ENCODE measurements at regions not wholly inside any gene's neighbourhood (a gene's known extent, or its start where the extent isn't known, plus 50 kb on each side); places are given as distances from the start of the nearest gene placed in this dataset.
A peak's percentile ranks its signal among the peaks of the same experiment; 100 is the strongest.

GRCh38 chr11:42598341-42598740, 713.5 kb upstream of the API5 start:
- no peak for DNase-seq (ENCODE audit: low read depth)

- no peak for DNase-seq (ENCODE audit: low read depth)
These were observed 691.0 kb upstream of the API5 start for GRCh38 chr11:42620796-42621195.

- no peak for DNase-seq (ENCODE audit: low read depth)
These were observed 685.8 kb upstream of the API5 start for GRCh38 chr11:42625757-42626665.

GRCh38 chr11:42631220-42631843, 680.5 kb upstream of the API5 start:
- no peak for DNase-seq (ENCODE audit: low read depth)

- DNase-seq (ENCODE audit: low read depth): no peak
These were observed 664.8 kb upstream of the API5 start for GRCh38 chr11:42646959-42647358.

- DNase-seq (ENCODE audit: low read depth): no peak
These were observed 663.8 kb upstream of the API5 start for GRCh38 chr11:42647993-42648392.

GRCh38 chr11:42651621-42652020, 660.2 kb upstream of the API5 start:
- no peak for DNase-seq (ENCODE audit: low read depth)

GRCh38 chr11:42657169-42657568, 654.6 kb upstream of the API5 start:
- no peak for DNase-seq (ENCODE audit: low read depth)

- no peak for DNase-seq (ENCODE audit: low read depth)
These were observed 649.9 kb upstream of the API5 start for GRCh38 chr11:42661942-42662341.

GRCh38 chr11:42669248-42669976, 642.4 kb upstream of the API5 start:
- DNase-seq (ENCODE audit: low read depth): no peak

GRCh38 chr11:42674436-42674835, 637.4 kb upstream of the API5 start:
- no peak for DNase-seq (ENCODE audit: low read depth)

- no peak for DNase-seq (ENCODE audit: low read depth)
These were observed 604.3 kb upstream of the API5 start for GRCh38 chr11:42707541-42707940.

GRCh38 chr11:42709216-42709615, 602.6 kb upstream of the API5 start:
- no peak for DNase-seq (ENCODE audit: low read depth)

GRCh38 chr11:42713279-42713678, 598.5 kb upstream of the API5 start:
- no peak for DNase-seq (ENCODE audit: low read depth)

GRCh38 chr11:42713753-42714152, 598.0 kb upstream of the API5 start:
- DNase-seq (ENCODE audit: low read depth): no peak

GRCh38 chr11:42720716-42721563, 590.9 kb upstream of the API5 start:
- no peak for DNase-seq (ENCODE audit: low read depth)

GRCh38 chr11:42727879-42728278, 583.9 kb upstream of the API5 start:
- no peak for DNase-seq (ENCODE audit: low read depth)

- peak; percentile 57 for DNase-seq (ENCODE audit: low read depth)
These were observed 549.4 kb upstream of the API5 start for GRCh38 chr11:42762348-42762747.

- DNase-seq (ENCODE audit: low read depth): no peak
These were observed 546.9 kb upstream of the API5 start for GRCh38 chr11:42764936-42765335.

GRCh38 chr11:42768576-42768975, 543.2 kb upstream of the API5 start:
- no peak for DNase-seq (ENCODE audit: low read depth)

GRCh38 chr11:42770444-42771065, 541.2 kb upstream of the API5 start:
- DNase-seq (ENCODE audit: low read depth): no peak

Measured in CMK (cell line).